ENCODE measurements at regions not wholly inside any gene's neighbourhood (a gene's known extent, or its start where the extent isn't known, plus 50 kb on each side); places are given as distances from the start of the nearest gene placed in this dataset.

- TF ChIP-seq CTCF (IDR thresholded peaks at IDR 0.05) (no peak), POLR2A (IDR thresholded peaks at IDR 0.05) (no peak)
- DNase-seq = no peak
- Histone ChIP-seq H3K4me3 (no peak overlapping the region), H3K27ac (no peak overlapping the region), H3K4me1 (no peaks in the 10 kb centered on the region), H3K36me3 (no peaks in the 10 kb centered on the region), H3K9me3 (no peaks in the 10 kb centered on the region), H3K27me3 (no peaks in the 10 kb centered on the region)
These were observed 221.2 kb downstream of the FNDC1 start for GRCh38 chr6:159390381-159390780.

- no peaks in the 10 kb centered on the region for H3K4me1 ChIP-seq
- no peak overlapping the region for H3K27ac ChIP-seq
- H3K27me3 ChIP-seq = no peaks in the 10 kb centered on the region
- no peaks in the 10 kb centered on the region for H3K9me3 ChIP-seq
- no peak overlapping the region for H3K4me3 ChIP-seq
- TF ChIP-seq CTCF (IDR thresholded peaks at IDR 0.05) = no peak
- TF ChIP-seq POLR2A (IDR thresholded peaks at IDR 0.05) = no peak
- no peaks in the 10 kb centered on the region for H3K36me3 ChIP-seq
- no peak for DNase-seq
These were observed 220.5 kb downstream of the FNDC1 start for GRCh38 chr6:159389695-159390094.

DNA sequence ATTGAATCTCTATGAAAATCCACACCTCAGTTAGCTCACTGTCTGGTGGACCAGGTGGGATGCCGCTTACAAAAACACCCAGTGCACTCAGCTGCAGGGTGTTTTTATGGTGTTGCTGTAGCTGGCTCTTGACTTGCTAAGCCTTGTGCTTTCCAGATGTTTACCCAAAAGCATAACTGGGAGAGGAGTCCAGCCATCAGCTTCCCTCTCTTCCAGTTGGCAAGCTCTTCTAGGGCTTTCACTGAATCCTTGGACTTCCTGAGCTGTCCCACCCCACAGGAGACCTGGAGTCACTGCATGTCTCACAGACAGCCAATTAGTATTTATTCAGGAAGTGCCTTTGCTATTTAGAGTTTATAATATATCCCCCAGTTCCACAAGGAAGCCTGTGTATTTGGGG lies 210.9 kb downstream of the FNDC1 start:
- Histone ChIP-seq H3K4me1 (no peaks in the 10 kb centered on the region), H3K36me3 (no peaks in the 10 kb centered on the region), H3K9me3 (no peaks in the 10 kb centered on the region), H3K27me3 (no peaks in the 10 kb centered on the region), H3K27ac (no peak overlapping the region), H3K4me3 (no peak overlapping the region)
- TF ChIP-seq CTCF (IDR thresholded peaks at IDR 0.05) (no peak), POLR2A (IDR thresholded peaks at IDR 0.05) (no peak)
- no peak for DNase-seq

DNA sequence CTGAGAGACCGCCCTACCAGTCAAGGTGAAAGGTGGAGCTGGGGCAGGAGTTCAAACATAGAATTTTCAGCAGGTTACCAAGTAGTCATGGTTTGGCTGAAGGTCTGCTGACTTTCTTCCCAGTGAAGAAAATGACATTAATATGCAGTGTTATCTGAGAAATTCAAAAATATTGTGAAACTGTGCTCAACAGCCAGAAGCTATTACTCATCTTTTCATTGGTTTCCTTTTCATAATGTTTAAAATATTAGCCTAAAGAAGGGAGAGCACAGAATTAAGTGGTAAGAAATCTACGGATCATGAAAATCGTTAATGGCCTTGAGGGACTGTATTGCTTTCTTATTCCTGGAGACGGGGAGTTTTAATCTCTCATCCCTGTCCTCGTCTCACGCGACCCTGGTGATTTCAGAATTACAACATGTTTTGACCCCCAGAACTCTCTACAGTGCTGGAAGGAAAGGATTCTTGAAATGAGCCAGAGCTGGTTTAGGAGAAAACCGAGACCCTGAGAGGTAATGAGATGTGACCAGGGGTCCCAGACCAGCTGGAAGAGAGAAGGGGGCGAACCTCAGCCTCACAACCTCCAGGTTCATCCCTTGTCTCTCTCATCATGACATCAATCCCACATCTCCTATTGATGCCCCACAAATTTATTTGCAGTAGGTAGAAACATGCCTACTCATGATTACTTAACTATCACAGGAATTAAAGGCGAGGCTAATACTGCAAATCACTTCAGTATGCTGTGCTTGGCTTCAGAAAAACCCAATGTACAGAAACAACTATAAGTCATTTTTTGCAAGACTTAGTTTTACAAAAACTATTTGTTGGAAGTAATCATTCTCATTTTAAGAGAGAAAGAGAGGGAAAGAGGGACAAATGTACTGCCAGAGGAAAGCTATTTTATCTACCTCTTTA lies 209.5 kb downstream of the FNDC1 start:
- no peaks in the 10 kb centered on the region for H3K9me3 ChIP-seq
- no peaks in the 10 kb centered on the region for H3K4me1 ChIP-seq
- no peak for DNase-seq
- no peak overlapping the region for H3K27ac ChIP-seq
- H3K4me3 ChIP-seq = no peak overlapping the region
- no peaks in the 10 kb centered on the region for H3K27me3 ChIP-seq
- H3K36me3 ChIP-seq = no peaks in the 10 kb centered on the region
- TF ChIP-seq CTCF (IDR thresholded peaks at IDR 0.05) (no peak), POLR2A (IDR thresholded peaks at IDR 0.05) (no peak)

GRCh38 chr6:159376516-159377158 lies 207.4 kb downstream of the FNDC1 start:
- H3K27me3 ChIP-seq = no peaks in the 10 kb centered on the region
- no peaks in the 10 kb centered on the region for H3K9me3 ChIP-seq
- H3K27ac ChIP-seq = no peak overlapping the region
- DNase-seq = no peak
- no peaks in the 10 kb centered on the region for H3K36me3 ChIP-seq
- no peaks in the 10 kb centered on the region for H3K4me1 ChIP-seq
- TF ChIP-seq CTCF (IDR thresholded peaks at IDR 0.05) (no peak), POLR2A (IDR thresholded peaks at IDR 0.05) (no peak)
- no peak overlapping the region for H3K4me3 ChIP-seq
